ENCODE measurements at regions not wholly inside any gene's neighbourhood (a gene's known extent, or its start where the extent isn't known, plus 50 kb on each side); places are given as distances from the start of the nearest gene placed in this dataset.

- TF ChIP-seq EP300 (IDR thresholded peaks at IDR 0.05; ENCODE audit: borderline replicate concordance) (no peak), USF1 (IDR thresholded peaks at IDR 0.05) (no peak), RAD21 (IDR thresholded peaks at IDR 0.05; ENCODE audit: low read depth) (no peak), FOXM1 (IDR thresholded peaks at IDR 0.05; ENCODE audit: borderline replicate concordance, low read depth) (no peak), TAF1 (IDR thresholded peaks at IDR 0.05; ENCODE audit: low read depth) (no peak), EGR1 (IDR thresholded peaks at IDR 0.05) (no peak), TCF12 (IDR thresholded peaks at IDR 0.05; ENCODE audit: low read depth) (no peak), CREB1 (IDR thresholded peaks at IDR 0.05; ENCODE audit: low read depth) (no peak)
- TF ChIP-seq, protein P1, sequence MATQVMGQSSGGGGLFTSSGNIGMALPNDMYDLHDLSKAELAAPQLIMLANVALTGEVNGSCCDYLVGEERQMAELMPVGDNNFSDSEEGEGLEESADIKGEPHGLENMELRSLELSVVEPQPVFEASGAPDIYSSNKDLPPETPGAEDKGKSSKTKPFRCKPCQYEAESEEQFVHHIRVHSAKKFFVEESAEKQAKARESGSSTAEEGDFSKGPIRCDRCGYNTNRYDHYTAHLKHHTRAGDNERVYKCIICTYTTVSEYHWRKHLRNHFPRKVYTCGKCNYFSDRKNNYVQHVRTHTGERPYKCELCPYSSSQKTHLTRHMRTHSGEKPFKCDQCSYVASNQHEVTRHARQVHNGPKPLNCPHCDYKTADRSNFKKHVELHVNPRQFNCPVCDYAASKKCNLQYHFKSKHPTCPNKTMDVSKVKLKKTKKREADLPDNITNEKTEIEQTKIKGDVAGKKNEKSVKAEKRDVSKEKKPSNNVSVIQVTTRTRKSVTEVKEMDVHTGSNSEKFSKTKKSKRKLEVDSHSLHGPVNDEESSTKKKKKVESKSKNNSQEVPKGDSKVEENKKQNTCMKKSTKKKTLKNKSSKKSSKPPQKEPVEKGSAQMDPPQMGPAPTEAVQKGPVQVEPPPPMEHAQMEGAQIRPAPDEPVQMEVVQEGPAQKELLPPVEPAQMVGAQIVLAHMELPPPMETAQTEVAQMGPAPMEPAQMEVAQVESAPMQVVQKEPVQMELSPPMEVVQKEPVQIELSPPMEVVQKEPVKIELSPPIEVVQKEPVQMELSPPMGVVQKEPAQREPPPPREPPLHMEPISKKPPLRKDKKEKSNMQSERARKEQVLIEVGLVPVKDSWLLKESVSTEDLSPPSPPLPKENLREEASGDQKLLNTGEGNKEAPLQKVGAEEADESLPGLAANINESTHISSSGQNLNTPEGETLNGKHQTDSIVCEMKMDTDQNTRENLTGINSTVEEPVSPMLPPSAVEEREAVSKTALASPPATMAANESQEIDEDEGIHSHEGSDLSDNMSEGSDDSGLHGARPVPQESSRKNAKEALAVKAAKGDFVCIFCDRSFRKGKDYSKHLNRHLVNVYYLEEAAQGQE (IDR thresholded peaks at IDR 0.05; ENCODE audit: low read depth), result no peak
Observed at GRCh38 chr11:19598876-19599486, 113.7 kb upstream of the NAV2 start.

Measured in Ishikawa (cell line).